Right ventricle myocardium inferior (tissue), 1 donor: ENCODE measurements at regions not wholly inside any gene's neighbourhood (a gene's known extent, or its start where the extent isn't known, plus 50 kb on each side); places are given as distances from the start of the nearest gene placed in this dataset.

ENCODE experiments used
- ATAC-seq: fragments of 200-7000 bp; cut with Tn5 transposase; one replicate; pipeline ENCODE4 v1.9.1; 2020; ENCODE audit warnings: mild to moderate bottlenecking, moderate library complexity
- DNase-seq: peaks from one replicate; pipeline ENCODE4 v3.0.0; 2021; ENCODE audit errors: missing footprints
- intact Hi-C: fragments of 100-400 bp; cut with DNase I; formaldehyde crosslinking; loops from one replicate; pipeline ENCODE4 v1.11.0; 2022
- donor health status: DM: no; HTN: yes; CAD: no; lungs with severe emphysema.

- no peak for ATAC-seq
- DNase-seq = no peak
- intact Hi-C loops = no loop called here
Observed at GRCh38 chr7:11895337-11895736, 63.3 kb upstream of the THSD7A start.

DNA sequence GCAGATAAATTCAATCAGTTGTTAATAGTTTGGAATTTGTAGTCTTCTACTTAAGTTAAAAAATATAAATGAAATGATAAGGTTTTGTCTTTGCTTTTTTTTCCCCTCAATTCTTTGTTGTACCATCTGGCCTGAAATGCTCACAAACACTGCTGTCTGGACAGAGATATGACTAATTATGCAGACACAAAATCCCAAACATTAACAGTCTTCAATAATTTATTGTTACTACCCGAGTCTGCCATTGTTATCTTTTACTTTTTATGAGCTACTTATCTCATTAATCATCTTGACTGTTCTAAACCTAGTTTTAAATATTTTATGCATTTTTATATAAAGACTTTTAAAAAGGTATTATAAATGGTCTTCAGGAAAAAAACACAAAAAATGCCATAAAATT, 64.7 kb upstream of the THSD7A start:
- ATAC-seq (no peak), DNase-seq (no peak)
- intact Hi-C loops = no loop called here

DNA sequence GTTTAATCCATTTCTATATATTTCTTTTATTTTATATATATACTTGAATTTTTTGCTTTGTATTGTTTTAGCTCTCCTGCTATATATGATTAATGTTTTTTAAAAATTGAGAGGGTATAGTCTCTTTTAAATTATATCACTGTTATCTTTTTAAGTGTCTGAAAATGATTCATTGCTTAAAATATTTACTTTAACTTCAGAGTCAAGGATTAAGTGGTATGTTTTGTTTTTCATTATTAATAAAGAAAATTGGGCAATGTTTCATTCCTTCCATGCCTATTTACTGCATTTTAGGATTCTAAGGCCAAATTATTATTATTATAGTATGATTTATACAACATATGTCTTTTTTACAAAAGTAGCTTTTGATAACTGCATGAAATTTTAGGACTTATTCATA, 67.2 kb upstream of the THSD7A start:
- ATAC-seq (no peak), DNase-seq (no peak)
- intact Hi-C loops = no loop called here

GRCh38 chr7:11910253-11910652, 78.3 kb upstream of the THSD7A start:
- intact Hi-C loops = no loop called here
- ATAC-seq (no peak), DNase-seq (no peak)

DNA sequence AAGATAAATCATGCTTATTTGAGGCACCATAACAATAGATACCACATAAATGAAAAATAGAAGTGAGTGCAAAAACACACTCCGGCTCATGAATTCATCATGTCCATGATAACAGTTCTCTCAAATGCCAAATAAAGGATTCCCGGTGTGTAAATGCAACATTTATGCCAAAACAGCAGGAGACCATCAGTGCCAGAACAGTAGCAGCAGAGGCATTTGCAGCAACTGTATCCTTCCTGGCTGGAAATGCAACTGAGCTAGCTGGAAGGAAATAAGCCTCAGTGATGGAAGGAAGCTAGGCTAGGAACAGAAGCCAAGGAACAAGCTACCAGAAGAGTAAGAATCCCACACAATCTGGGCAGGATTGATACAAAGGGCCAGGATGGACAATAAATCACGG, 79.9 kb upstream of the THSD7A start:
- DNase-seq = no peak
- intact Hi-C loops = no loop called here
- ATAC-seq = no peak

DNA sequence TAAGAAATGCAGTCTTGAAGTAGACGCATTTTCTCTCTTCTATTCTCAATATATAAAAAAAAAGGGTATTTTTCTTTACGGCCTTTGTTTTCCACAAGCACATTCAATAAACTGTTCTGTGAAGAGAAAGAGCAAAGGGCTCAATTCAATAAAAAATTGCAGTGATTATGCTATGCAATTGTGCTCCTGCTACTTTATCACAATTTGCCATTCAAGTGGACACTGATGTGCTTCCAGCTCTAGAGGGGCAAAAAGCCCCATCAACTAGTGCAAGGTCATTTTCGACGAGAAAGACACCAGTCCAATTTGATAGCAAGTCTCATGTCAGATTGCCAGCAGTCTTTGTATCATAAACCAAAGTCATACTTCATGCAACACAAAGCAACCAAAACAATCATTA, 82.6 kb upstream of the THSD7A start:
- DNase-seq (no peak), ATAC-seq (no peak)
- intact Hi-C loops = no loop called here

DNA sequence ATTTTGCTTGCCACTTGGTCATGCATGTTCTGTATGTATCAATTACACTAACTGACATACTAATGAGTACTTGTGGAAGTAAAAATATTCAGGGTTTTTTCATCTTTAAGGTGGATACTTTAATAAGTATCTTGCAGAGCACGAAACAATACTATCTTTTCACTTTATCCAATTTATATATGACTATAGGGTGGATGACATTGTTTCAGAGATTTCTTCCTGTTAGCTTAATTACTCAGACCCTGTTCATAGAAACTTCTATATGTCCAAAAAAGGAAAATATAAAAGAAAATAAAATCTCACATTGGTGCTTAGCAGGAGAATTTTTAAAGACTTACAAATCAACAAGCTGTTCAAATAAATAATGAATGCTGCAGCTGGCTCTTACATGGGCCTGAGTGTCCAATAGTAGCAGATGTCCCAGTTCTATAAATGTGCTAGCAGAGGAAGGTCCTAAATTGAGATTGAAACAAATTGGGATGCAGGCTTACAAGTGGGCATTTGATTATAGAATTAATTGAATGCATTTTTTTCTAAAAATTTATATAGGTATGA, 91.5 kb upstream of the THSD7A start:
- intact Hi-C loops = no loop called here
- DNase-seq (no peak), ATAC-seq (no peak)

DNA sequence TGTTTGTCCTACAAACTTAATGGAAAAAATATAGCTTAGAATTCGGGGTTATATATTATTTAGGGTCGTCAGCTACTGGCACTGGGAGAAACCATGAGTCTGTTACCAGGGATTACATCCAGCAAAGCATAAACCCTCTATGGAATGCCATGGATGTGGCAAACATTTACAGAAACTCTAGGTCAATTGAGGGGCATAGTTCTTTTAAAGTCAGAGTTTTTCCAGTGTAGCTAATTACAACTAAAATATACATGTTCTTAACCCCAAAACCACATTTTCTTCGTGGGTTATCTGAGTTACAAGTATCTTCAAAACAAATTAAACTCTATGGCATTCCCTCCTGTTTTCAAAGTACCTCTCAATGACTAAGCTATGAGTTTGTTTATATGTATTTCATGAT, 99.3 kb upstream of the THSD7A start:
- intact Hi-C loops = no loop called here
- no peak for DNase-seq
- ATAC-seq = no peak

DNA sequence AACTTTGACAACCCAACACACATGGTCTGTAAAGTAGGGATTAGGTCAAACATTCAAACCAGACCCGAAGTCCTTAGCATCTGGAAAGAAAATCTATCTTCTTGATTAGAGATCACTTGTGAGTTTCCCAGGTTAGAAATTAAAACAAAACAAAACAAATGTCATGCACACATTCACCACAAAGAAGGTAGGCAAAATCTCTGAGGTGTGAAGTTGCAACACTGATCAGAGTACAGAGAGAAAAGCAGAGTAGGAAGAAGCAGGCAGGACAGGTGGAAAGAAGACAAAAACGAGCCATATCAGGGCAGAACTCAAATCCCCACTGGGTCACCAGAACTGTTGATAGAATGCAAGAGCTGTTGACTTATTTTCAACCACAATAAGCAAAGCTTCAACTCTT, 102.8 kb upstream of the THSD7A start:
- DNase-seq (no peak), ATAC-seq (no peak)
- intact Hi-C loops = no loop called here

- intact Hi-C loops = no loop called here
- DNase-seq (no peak), ATAC-seq (no peak)
Observed at GRCh38 chr7:11935905-11936304, 103.9 kb upstream of the THSD7A start.

GRCh38 chr7:11946794-11947193, 114.8 kb upstream of the THSD7A start:
- intact Hi-C loops = no loop called here
- ATAC-seq (no peak), DNase-seq (no peak)

GRCh38 chr7:11950281-11950680, 118.3 kb upstream of the THSD7A start:
- no peak for ATAC-seq
- no peak for DNase-seq
- intact Hi-C loops = no loop called here

- ATAC-seq (no peak), DNase-seq (no peak)
- intact Hi-C loops = no loop called here
Observed at GRCh38 chr7:11950942-11951341, 118.9 kb upstream of the THSD7A start.

DNA sequence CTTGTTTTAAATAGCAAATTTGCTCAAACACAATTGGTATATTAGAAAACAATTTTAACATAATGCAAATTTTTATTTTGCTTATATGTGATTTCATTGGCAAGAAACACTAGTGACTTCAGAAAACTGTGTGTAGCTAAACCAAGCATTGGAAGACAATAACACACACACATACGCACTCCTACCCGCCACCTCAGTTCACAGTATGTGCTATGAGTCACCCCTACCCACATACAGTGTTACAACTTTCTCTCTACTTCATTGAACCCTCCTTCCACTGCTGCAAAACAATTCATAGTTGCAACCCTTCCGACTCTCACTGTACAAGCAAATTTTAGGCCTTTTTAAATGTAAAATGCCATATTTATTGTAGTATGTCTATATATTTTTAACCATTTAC, 119.9 kb upstream of the THSD7A start:
- intact Hi-C loops = no loop called here
- no peak for DNase-seq
- ATAC-seq = no peak

GRCh38 chr7:11952972-11953371, 121.0 kb upstream of the THSD7A start:
- intact Hi-C loops = no loop called here
- ATAC-seq (no peak), DNase-seq (no peak)

GRCh38 chr7:11956991-11957390, 125.0 kb upstream of the THSD7A start:
- no peak for ATAC-seq
- intact Hi-C loops = no loop called here

DNA sequence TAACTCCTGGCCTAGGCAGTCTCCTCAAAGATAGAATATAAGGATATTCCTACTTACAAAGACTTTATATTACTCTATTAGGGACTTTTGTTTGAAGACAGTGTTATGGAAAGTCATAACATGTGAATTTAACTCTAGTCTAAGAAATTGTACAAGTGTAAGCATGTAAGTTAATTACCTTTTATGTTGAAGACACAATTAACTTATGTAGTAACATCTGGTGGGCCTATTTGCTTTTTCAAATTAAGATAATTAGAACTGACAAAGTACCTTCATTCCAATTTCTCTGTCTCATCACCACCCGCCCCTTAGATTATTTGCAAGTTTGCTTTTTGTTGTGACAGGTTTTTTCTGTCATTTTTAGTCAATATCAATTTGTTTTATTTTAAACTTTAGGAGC, 126.0 kb upstream of the THSD7A start:
- DNase-seq (no peak), ATAC-seq (no peak)
- intact Hi-C loops = no loop called here

More at GRCh38 chr7:11956991-11957390, 125.0 kb upstream of the THSD7A start:
- DNase-seq = no peak

DNA sequence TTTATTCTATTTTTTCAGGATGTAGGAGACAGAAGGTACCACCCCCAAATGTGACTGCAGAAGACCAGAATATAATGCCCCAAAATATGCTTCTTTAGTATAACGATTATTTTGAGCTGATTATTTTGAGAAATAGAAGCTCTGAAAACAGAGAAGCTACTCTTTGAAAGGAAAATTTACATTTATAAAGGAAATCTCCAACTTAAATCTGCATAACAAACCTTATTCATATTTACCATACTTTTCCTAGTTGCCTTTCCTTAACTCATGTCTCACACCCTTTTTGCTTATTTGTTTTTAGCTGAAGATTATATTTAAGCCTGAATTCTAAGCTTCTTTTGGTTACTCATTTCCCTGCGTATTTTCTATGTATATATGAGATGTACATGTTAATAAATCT, 127.1 kb upstream of the THSD7A start:
- intact Hi-C loops = no loop called here
- no peak for DNase-seq
- no peak for ATAC-seq

- DNase-seq = no peak
- no peak for ATAC-seq
- intact Hi-C loops = no loop called here
Observed at GRCh38 chr7:11960621-11961020, 128.6 kb upstream of the THSD7A start.

GRCh38 chr7:11969643-11970042, 137.6 kb upstream of the THSD7A start:
- intact Hi-C loops = no loop called here
- no peak for ATAC-seq

GRCh38 chr7:11970132-11970531, 138.1 kb upstream of the THSD7A start:
- DNase-seq (no peak), ATAC-seq (no peak)
- intact Hi-C loops = no loop called here

More at GRCh38 chr7:11969643-11970042, 137.6 kb upstream of the THSD7A start:
- DNase-seq = no peak

GRCh38 chr7:11985376-11985775, 153.4 kb upstream of the THSD7A start:
- ATAC-seq (no peak), DNase-seq (no peak)
- intact Hi-C loops = no loop called here
